Peyer's patch (tissue), 4 donors: ENCODE measurements at regions not wholly inside any gene's neighbourhood (a gene's known extent, or its start where the extent isn't known, plus 50 kb on each side); places are given as distances from the start of the nearest gene placed in this dataset.

Source experiments
- DNase-seq, 3 donors: peaks; one replicate each; pipeline ENCODE4 v3.0.0-alpha.2; 2017 to 2019
- H3K27ac ChIP-seq, 4 donors: fragments of 200-600 bp; sonication (generic); one replicate each; pipeline ENCODE4 v1.5.1; 2016 to 2019
- H3K27me3 ChIP-seq, 2 donors: fragments of 200-600 bp; sonication (generic); one replicate each; pipeline ENCODE4 v1.5.1; 2019
- H3K36me3 ChIP-seq, 3 donors: fragments of 200-600 bp; sonication (generic); one replicate each; pipeline ENCODE4 v1.5.1; 2016 to 2019
- H3K4me1 ChIP-seq, 4 donors: fragments of 200-600 bp; sonication (generic); one replicate each; pipeline ENCODE4 v1.5.1; 2016 to 2019
- H3K4me3 ChIP-seq, 4 donors: fragments of 200-600 bp; sonication (generic); 1 replicate in 3 of 4; 2 replicates in 1 of 4; pipeline ENCODE4 v1.5.1; 2016 to 2019; ENCODE audit warnings: mild to moderate bottlenecking in 1 of 4
- H3K9me3 ChIP-seq, 4 donors: fragments of 200-600 bp; sonication (generic); one replicate each; pipeline ENCODE4 v1.5.1; 2016 to 2019; ENCODE audit warnings: mild to moderate bottlenecking in 1 of 4
- CTCF ChIP-seq, 6 experiments: fragments of 450-650 bp in 4 of 6; fragments of 200-600 bp in 2 of 6; sonication (generic) in 1 of 6; IDR thresholded peaks; one replicate each; pipeline ENCODE4 v1.5.1; 2017 to 2019; ENCODE audit warnings: antibody characterized with exemption in 6 of 6, mild to moderate bottlenecking in 3 of 6, moderate library complexity in 1 of 6
- POLR2A ChIP-seq, 2 donors: fragments of 450-650 bp; IDR thresholded peaks; one replicate each; pipeline ENCODE4 v1.5.1; 2017; ENCODE audit warnings: antibody characterized with exemption in 2 of 2, mild to moderate bottlenecking in 2 of 2, moderate library complexity in 2 of 2

GRCh38 chr21:16502897-16503296 is 773.1 kb downstream of the USP25 start:
- no peaks in the 10 kb centered on the region for H3K36me3 ChIP-seq
- H3K27ac ChIP-seq: no peak overlapping the region
- no peaks in the 10 kb centered on the region for H3K27me3 ChIP-seq
- no peak for DNase-seq
- H3K4me3 ChIP-seq: no peak overlapping the region
- H3K9me3 ChIP-seq: peaks cover 0 to 3% (median 0%) of the 10 kb centered on the region in 4 donors
- TF ChIP-seq CTCF (IDR thresholded peaks at IDR 0.05) (no peak), POLR2A (IDR thresholded peaks at IDR 0.05) (no peak)
- no peaks in the 10 kb centered on the region for H3K4me1 ChIP-seq

DNA sequence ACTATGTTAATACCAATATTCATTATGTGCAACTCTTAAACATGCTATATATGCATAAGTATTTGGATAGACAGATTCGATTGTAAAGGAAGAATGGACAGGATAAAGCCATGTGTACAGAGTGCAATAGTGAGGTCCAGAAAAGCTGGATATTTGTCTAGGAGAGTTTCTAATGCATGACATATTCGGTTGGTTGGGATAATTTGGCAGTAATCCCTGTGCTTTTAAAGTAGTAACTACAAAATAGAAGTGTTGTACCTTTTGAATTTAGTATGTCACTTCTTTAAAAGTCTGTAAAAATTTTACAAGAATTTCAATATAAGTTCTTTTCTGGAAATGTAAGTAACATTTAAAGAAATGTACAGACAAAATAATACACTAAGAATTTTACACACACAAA is 774.5 kb downstream of the USP25 start:
- Histone ChIP-seq H3K9me3 (peaks cover 0 to 3% (median 0%) of the 10 kb centered on the region in 4 donors), H3K36me3 (no peaks in the 10 kb centered on the region), H3K27me3 (no peaks in the 10 kb centered on the region), H3K4me3 (no peak overlapping the region), H3K4me1 (no peaks in the 10 kb centered on the region), H3K27ac (no peak overlapping the region)
- no peak for TF ChIP-seq CTCF (IDR thresholded peaks at IDR 0.05)
- TF ChIP-seq POLR2A (IDR thresholded peaks at IDR 0.05): no peak
- no peak for DNase-seq

- Histone ChIP-seq H3K27ac (no peak overlapping the region), H3K27me3 (no peaks in the 10 kb centered on the region), H3K9me3 (peaks cover 0 to 3% (median 0%) of the 10 kb centered on the region in 4 donors), H3K4me3 (no peak overlapping the region), H3K36me3 (no peaks in the 10 kb centered on the region), H3K4me1 (no peaks in the 10 kb centered on the region)
- no peak for DNase-seq
- TF ChIP-seq CTCF (IDR thresholded peaks at IDR 0.05): no peak
- no peak for TF ChIP-seq POLR2A (IDR thresholded peaks at IDR 0.05)
These were observed 775.0 kb downstream of the USP25 start for GRCh38 chr21:16504766-16505165.

DNA sequence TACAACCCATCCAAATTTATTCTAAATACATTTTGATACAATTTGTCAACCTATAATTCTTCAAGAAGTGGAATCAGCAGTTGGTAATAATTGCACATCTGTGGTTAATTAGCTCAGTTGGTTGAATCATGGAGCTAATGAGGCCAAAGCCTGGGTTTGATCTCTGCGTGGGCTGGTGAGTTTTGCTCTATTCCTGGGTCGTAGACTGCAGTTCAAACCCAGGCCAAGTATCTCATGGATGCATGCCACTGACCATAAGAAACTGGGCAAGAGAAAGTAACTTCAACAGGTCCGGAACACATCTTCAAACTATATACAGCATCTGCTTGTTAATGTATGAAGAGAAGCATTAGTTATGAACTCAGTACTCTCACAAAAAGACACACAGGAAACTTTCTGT is 779.7 kb downstream of the USP25 start:
- Histone ChIP-seq H3K27me3 (no peaks in the 10 kb centered on the region), H3K9me3 (peaks cover 0 to 3% (median 0%) of the 10 kb centered on the region in 4 donors), H3K4me3 (no peak overlapping the region), H3K36me3 (no peaks in the 10 kb centered on the region), H3K4me1 (no peaks in the 10 kb centered on the region), H3K27ac (no peak overlapping the region)
- no peak for DNase-seq
- no peak for TF ChIP-seq CTCF (IDR thresholded peaks at IDR 0.05)
- no peak for TF ChIP-seq POLR2A (IDR thresholded peaks at IDR 0.05)

GRCh38 chr21:16514316-16514715 is 784.5 kb downstream of the USP25 start:
- no peak overlapping the region for H3K27ac ChIP-seq
- no peaks in the 10 kb centered on the region for H3K9me3 ChIP-seq

More at GRCh38 chr21:16514316-16514715, 784.5 kb downstream of the USP25 start:
- no peak overlapping the region for H3K4me3 ChIP-seq
- no peaks in the 10 kb centered on the region for H3K27me3 ChIP-seq
- H3K36me3 ChIP-seq: no peaks in the 10 kb centered on the region
- TF ChIP-seq POLR2A (IDR thresholded peaks at IDR 0.05) (no peak), CTCF (IDR thresholded peaks at IDR 0.05) (no peak)
- H3K4me1 ChIP-seq: no peaks in the 10 kb centered on the region
- DNase-seq: no peak
